GM23248 (cell line): ENCODE measurements at regions not wholly inside any gene's neighbourhood (a gene's known extent, or its start where the extent isn't known, plus 50 kb on each side); places are given as distances from the start of the nearest gene placed in this dataset.

Experiments
- DNase-seq: peaks from one replicate; pipeline ENCODE4 v3.0.0-alpha.2; 2015
- H2AFZ ChIP-seq: fragments of 200-600 bp; sonication (generic); 2 replicates; pipeline ENCODE4 v1.6.1; 2016; ENCODE audit warnings: antibody characterized with exemption
- H3F3A ChIP-seq: fragments of 200-600 bp; sonication (generic); 2 replicates; pipeline ENCODE4 v1.6.1; 2016; ENCODE audit warnings: mild to moderate bottlenecking, antibody characterized with exemption, mixed run types; ENCODE audit not compliant: insufficient read depth
- H3K27ac ChIP-seq: fragments of 200-600 bp; sonication (generic); 2 replicates; pipeline ENCODE4 v1.5.1; 2016; ENCODE audit warnings: mild to moderate bottlenecking
- H3K27me3 ChIP-seq: fragments of 200-600 bp; sonication (generic); replicated peaks from 2 replicates; pipeline ENCODE4 v1.6.1; 2016; ENCODE audit warnings: mild to moderate bottlenecking; ENCODE audit not compliant: insufficient read depth
- H3K36me3 ChIP-seq: fragments of 200-600 bp; sonication (generic); 2 replicates; pipeline ENCODE4 v1.6.1; 2016; ENCODE audit warnings: low read depth, mild to moderate bottlenecking
- H3K4me1 ChIP-seq: fragments of 200-600 bp; sonication (generic); 2 replicates; pipeline ENCODE4 v1.6.1; 2016; ENCODE audit warnings: mild to moderate bottlenecking; ENCODE audit not compliant: insufficient read depth
- H3K4me2 ChIP-seq: fragments of 200-600 bp; sonication (generic); one replicate; pipeline ENCODE4 v1.6.1; 2016; ENCODE audit warnings: mild to moderate bottlenecking; ENCODE audit not compliant: unreplicated experiment
- H3K4me3 ChIP-seq: fragments of 200-600 bp; sonication (generic); 2 replicates; pipeline ENCODE4 v1.5.1; 2016; ENCODE audit warnings: mild to moderate bottlenecking
- H3K79me2 ChIP-seq: fragments of 200-600 bp; sonication (generic); 2 replicates; pipeline ENCODE4 v1.6.1; 2016; ENCODE audit warnings: mild to moderate bottlenecking; ENCODE audit not compliant: insufficient read depth
- H3K9ac ChIP-seq: fragments of 200-600 bp; sonication (generic); 2 replicates; pipeline ENCODE4 v1.6.1; 2016; ENCODE audit warnings: mild to moderate bottlenecking
- H3K9me2 ChIP-seq: fragments of 200-600 bp; sonication (generic); 2 replicates; pipeline ENCODE4 v1.6.1; 2016; ENCODE audit warnings: mixed run types, mild to moderate bottlenecking, moderate library complexity; ENCODE audit not compliant: insufficient read depth
- H3K9me3 ChIP-seq: fragments of 200-600 bp; sonication (generic); one replicate; pipeline ENCODE4 v1.6.1; 2017; ENCODE audit warnings: low read depth
- H4K20me1 ChIP-seq: fragments of 200-600 bp; sonication (generic); 2 replicates; pipeline ENCODE4 v1.6.0; 2016; ENCODE audit not compliant: insufficient read depth
- EZH2 ChIP-seq: fragments of 200-600 bp; sonication (generic); IDR thresholded peaks from 2 replicates; pipeline ENCODE4 v1.6.1; 2018; ENCODE audit warnings: antibody characterized with exemption, mild to moderate bottlenecking; ENCODE audit not compliant: insufficient read depth, poor library complexity, severe bottlenecking
- EZH2phosphoT487 ChIP-seq: fragments of 200-600 bp; sonication (generic); IDR thresholded peaks from 2 replicates; pipeline ENCODE4 v1.6.1; 2018; ENCODE audit warnings: antibody characterized with exemption, moderate library complexity, mild to moderate bottlenecking, low read depth; ENCODE audit not compliant: insufficient read depth
- WGBS, 2 experiments: methylation state at CpG; one replicate each; pipeline ENCODE4 v1.1.6; 2015 to 2017; ENCODE audit warnings: low lambda C conversion rate in 2 of 2, low coverage in 1 of 2; ENCODE audit errors: missing lambda C conversion rate in 2 of 2; 5-methylcytosine and 5-hydroxymethylcytosine counted together
- in situ Hi-C: fragments of 300-500 bp; cut with MboI; formaldehyde crosslinking; loops from 2 replicates; pipeline ENCODE4 v1.15.0; 2020

GRCh38 chr3:194077602-194078001 lies 58.3 kb upstream of the HES1 start:
- H3K36me3 ChIP-seq = no peaks in the 10 kb centered on the region
- no peak overlapping the region for H3K4me3 ChIP-seq
- H2AFZ ChIP-seq = no peak overlapping the region
- no peaks in the 10 kb centered on the region for H3F3A ChIP-seq
- 60 to 71% methylated on average over 2 of the region's 2 CpGs for WGBS, 2 experiments
- H3K9ac ChIP-seq = no peak overlapping the region
- no peaks in the 10 kb centered on the region for H4K20me1 ChIP-seq
- TF ChIP-seq EZH2phosphoT487 (no peak), EZH2 (no peak)
- in situ Hi-C loops = no loop called here
- H3K4me1 ChIP-seq = peaks cover 3% of the 10 kb centered on the region
- no peak overlapping the region for H3K4me2 ChIP-seq
- peaks cover 21% of the 10 kb centered on the region for H3K27me3 ChIP-seq
- no peaks in the 10 kb centered on the region for H3K9me2 ChIP-seq
- no peaks in the 10 kb centered on the region for H3K9me3 ChIP-seq
- no peaks in the 10 kb centered on the region for H3K79me2 ChIP-seq
- DNase-seq = no peak
- no peak overlapping the region for H3K27ac ChIP-seq

- H3K9me2 ChIP-seq = no peaks in the 10 kb centered on the region
- H2AFZ ChIP-seq = no peak overlapping the region
- no peak overlapping the region for H3K9ac ChIP-seq
- no peaks in the 10 kb centered on the region for H4K20me1 ChIP-seq
- no peak overlapping the region for H3K27ac ChIP-seq
- no peak overlapping the region for H3K4me2 ChIP-seq
- H3K79me2 ChIP-seq = no peaks in the 10 kb centered on the region
- peaks cover 21% of the 10 kb centered on the region for H3K27me3 ChIP-seq
- no peak for DNase-seq
- H3F3A ChIP-seq = no peaks in the 10 kb centered on the region
- H3K4me3 ChIP-seq = no peak overlapping the region
- H3K9me3 ChIP-seq = no peaks in the 10 kb centered on the region
- no peaks in the 10 kb centered on the region for H3K36me3 ChIP-seq
- in situ Hi-C loops = no loop called here
- H3K4me1 ChIP-seq = peaks cover 10% of the 10 kb centered on the region
- TF ChIP-seq EZH2 = no peak
- TF ChIP-seq EZH2phosphoT487 = no peak
- WGBS, 2 experiments = 71 to 72% methylated on average over 8 of the region's 8 CpGs
These were observed 57.7 kb upstream of the HES1 start for GRCh38 chr3:194078045-194078821.

- DNase-seq = no peak
- 90 to 93% methylated on average over 14 of the region's 14 CpGs for WGBS, 2 experiments
- H3K4me2 ChIP-seq = no peak overlapping the region
- peaks cover 12% of the 10 kb centered on the region for H3K4me1 ChIP-seq
- no peak overlapping the region for H3K9ac ChIP-seq
- TF ChIP-seq EZH2 (no peak), EZH2phosphoT487 (no peak)
- no peaks in the 10 kb centered on the region for H3K9me3 ChIP-seq
- no peak overlapping the region for H3K27ac ChIP-seq
- no peaks in the 10 kb centered on the region for H3K9me2 ChIP-seq
- H4K20me1 ChIP-seq = no peaks in the 10 kb centered on the region
- peaks cover 21% of the 10 kb centered on the region for H3K27me3 ChIP-seq
- H3K4me3 ChIP-seq = no peak overlapping the region
- no peaks in the 10 kb centered on the region for H3K36me3 ChIP-seq
- in situ Hi-C loops = no loop called here
- H2AFZ ChIP-seq = no peak overlapping the region
- H3F3A ChIP-seq = no peaks in the 10 kb centered on the region
- no peaks in the 10 kb centered on the region for H3K79me2 ChIP-seq
These were observed 56.2 kb upstream of the HES1 start for GRCh38 chr3:194079702-194080172.

- H3K36me3 ChIP-seq = no peaks in the 10 kb centered on the region
- no peak overlapping the region for H3K27ac ChIP-seq
- H4K20me1 ChIP-seq = no peaks in the 10 kb centered on the region
- peaks cover 21% of the 10 kb centered on the region for H3K27me3 ChIP-seq
- H3F3A ChIP-seq = no peaks in the 10 kb centered on the region
- H3K79me2 ChIP-seq = no peaks in the 10 kb centered on the region
- H3K9me2 ChIP-seq = no peaks in the 10 kb centered on the region
- in situ Hi-C loops = no loop called here
- H3K9ac ChIP-seq = no peak overlapping the region
- H3K4me2 ChIP-seq = no peak overlapping the region
- H3K9me3 ChIP-seq = no peaks in the 10 kb centered on the region
- WGBS, 2 experiments = 43 to 51% methylated on average over 7 of the region's 7 CpGs
- peaks cover 12% of the 10 kb centered on the region for H3K4me1 ChIP-seq
- H2AFZ ChIP-seq = no peak overlapping the region
- no peak for TF ChIP-seq EZH2phosphoT487
- no peak for TF ChIP-seq EZH2
- no peak overlapping the region for H3K4me3 ChIP-seq
- peak; percentile 13 for DNase-seq
These were observed 55.5 kb upstream of the HES1 start for GRCh38 chr3:194080436-194080835.
